GM12874 (cell line): ENCODE measurements at regions not wholly inside any gene's neighbourhood (a gene's known extent, or its start where the extent isn't known, plus 50 kb on each side); places are given as distances from the start of the nearest gene placed in this dataset.

Experiments
- TF ChIP-seq, protein P1 (sequence below): IDR thresholded peaks from 2 replicates; pipeline ENCODE4 v1.5.1; 2011; ENCODE audit warnings: low read depth, mild to moderate bottlenecking, control low read depth, low read length, moderate library complexity; ENCODE audit not compliant: insufficient read depth

DNA sequence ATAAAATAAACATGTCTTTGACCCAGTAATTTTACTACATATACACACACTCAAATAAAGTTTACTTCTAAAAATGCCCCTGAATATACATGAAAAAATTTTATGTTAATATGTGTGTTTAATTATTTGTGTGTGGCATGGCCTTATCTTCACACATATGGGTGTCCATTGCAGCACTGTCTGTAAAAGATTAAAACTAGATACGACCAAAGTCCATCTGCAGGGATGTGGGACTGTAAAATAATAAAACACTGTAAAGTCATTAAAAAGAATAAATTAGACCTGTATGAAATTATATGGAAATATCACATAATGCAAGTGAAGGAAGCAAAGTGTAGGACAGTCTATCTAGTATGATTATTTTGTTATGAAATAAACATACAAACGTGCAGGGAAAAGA lies 337.3 kb downstream of the RND3 start:
- TF ChIP-seq, protein P1, sequence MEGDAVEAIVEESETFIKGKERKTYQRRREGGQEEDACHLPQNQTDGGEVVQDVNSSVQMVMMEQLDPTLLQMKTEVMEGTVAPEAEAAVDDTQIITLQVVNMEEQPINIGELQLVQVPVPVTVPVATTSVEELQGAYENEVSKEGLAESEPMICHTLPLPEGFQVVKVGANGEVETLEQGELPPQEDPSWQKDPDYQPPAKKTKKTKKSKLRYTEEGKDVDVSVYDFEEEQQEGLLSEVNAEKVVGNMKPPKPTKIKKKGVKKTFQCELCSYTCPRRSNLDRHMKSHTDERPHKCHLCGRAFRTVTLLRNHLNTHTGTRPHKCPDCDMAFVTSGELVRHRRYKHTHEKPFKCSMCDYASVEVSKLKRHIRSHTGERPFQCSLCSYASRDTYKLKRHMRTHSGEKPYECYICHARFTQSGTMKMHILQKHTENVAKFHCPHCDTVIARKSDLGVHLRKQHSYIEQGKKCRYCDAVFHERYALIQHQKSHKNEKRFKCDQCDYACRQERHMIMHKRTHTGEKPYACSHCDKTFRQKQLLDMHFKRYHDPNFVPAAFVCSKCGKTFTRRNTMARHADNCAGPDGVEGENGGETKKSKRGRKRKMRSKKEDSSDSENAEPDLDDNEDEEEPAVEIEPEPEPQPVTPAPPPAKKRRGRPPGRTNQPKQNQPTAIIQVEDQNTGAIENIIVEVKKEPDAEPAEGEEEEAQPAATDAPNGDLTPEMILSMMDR = no peak

DNA sequence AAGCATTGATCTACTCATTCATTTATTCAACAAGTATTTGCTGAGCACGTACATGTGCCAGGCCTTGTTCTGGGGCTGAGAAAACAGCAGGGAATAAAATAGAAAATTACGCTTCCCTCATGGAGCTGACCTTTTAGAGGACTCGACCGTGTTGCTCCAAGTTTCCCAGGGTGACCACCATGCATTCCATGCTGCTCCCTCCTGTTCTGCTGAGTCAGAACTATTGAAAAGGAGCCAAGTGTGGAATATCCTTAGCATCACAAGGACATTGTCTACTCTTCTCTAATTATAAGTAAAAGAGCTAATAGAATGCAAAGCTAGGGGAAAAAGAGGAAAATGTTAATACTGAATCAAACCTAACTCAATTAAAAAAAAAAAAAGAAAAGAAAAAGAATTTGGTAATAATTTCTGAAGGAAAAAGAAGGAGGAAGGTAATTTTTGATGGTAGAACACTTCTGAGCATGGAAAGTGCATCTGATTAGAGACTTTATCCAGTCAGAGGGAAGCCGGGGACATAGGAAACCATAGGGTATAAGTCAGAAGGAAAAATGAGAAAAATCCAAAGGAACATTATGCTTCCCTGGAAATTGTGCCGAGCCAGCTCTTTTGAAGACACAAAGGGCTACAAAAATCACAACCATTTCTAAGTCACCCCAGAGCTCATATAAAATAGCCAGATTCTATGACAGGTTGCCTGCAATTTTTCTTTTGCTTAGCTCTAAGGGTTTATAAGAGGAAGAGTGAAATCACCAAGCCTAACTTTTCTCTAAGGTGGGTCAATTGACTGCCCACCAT lies 339.4 kb downstream of the RND3 start:
- TF ChIP-seq, protein P1 = no peak

DNA sequence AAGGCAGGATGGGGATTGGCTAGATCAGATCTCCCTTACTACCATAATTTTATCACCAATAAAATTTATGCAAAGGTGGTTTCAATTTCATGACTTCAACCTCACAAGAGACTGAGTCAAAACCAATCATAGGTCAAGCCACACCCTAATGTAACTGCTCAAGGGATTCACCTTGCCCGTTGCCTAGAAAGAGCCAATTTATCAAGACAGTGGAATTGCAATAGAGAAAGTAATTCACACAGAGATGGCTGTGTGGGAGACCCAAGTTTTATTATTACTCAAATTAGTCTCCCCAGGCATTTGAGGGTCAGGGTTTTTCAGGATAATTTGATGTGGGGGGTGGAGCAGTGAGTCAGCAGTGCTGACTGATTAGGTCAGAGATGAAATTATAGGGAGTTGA lies 340.6 kb downstream of the RND3 start:
- TF ChIP-seq, protein P1 = no peak

DNA sequence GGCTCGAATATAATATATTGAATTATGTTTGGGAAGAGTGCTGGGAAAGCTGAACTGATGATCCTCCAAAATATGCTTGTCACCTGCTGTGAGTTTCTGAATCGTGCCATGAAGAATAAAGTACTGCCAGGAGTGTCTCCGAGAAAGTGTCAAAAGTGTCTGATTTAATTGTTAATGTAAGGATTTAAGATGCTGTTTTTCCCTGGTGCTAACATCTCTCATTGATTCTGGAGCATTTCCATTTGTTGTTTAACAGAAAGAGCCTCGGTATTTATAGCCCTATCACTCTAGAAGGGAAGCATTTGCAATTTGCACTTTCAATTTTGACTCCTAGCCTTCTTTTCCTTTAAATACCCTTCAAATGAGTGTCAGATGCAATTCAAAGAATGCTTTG lies 342.2 kb downstream of the RND3 start:
- TF ChIP-seq, protein P1 = no peak

DNA sequence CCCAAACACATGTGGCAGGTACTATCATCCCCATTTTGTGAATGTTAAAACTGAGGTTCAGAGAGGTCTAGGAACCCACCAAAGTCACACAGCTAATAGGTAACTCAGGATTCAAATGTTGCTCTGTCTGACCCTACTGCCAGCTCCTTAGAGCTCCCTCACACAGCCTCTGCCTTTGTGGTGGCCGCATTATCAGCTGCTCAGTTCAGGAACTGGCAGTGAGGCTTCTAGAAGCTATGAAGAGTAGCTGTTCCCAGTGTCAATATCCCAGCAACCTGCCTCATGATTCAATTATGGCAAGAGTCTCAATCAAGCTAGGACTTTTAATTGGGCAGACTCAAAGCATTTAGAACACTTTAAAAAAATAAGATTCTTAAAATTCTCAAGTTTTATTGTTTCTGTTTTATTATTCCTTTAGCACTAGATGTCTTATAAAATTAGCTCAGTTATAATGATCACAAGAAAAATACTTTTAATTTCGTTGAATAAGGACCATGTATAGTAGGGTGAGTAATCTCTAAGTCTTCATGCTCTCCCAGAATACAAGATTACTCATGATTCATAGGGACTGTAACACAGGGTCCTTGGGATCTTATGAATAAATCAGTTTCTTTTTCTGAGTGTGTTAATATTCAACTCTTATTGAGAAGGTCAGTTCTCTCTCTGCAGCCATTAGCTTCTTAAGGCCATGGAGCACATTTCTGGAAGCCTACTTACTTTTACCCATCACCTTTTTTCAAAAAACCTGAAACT lies 342.7 kb downstream of the RND3 start:
- TF ChIP-seq, protein P1 = no peak

DNA sequence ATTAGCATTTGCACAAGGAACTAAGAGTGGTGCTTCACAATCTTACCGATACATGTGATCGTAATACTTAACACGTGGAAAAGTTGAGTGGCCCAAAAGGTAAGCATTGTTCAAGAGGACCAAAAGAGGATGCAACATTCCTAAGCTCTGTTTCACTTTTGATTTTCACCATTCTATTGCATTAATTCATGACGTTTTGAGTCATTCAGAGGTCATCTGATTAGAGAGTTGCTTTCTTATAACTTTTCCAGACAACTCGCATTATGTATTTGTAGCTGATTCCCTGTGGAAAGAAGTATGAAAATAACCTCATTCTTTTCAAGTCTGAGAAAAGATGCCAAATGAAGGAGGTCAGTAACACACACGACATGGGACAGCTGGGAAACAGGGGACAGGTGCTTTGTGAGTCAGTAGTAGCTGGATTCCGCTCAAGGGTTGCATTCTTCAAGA lies 344.4 kb downstream of the RND3 start:
- TF ChIP-seq, protein P1 = no peak

DNA sequence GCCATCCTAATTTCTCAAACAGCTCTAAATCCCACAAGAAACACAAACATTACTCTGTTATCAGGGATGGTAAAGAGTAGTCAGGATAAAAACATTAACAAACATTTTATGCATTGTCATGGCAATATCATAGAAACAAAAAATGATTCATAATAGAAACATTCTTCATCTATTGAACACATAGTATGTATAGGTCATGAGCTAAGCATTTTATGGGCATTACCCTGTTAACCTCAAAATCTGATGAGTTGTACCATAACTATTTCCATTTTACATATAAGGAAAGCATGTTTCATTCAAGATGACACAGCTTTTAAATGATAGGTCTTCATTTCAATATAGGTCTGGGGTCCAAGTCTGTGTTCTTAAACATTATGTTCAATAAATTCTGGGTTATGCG lies 344.9 kb downstream of the RND3 start:
- TF ChIP-seq, protein P1 = no peak
